ENCODE measurements at regions not wholly inside any gene's neighbourhood (a gene's known extent, or its start where the extent isn't known, plus 50 kb on each side); places are given as distances from the start of the nearest gene placed in this dataset.

- no peak overlapping the region for H2AFZ ChIP-seq
- H3K4me3 ChIP-seq: no peak overlapping the region
- H3K4me2 ChIP-seq: no peak overlapping the region
- H3K27me3 ChIP-seq: no peaks in the 10 kb centered on the region
- TF ChIP-seq EZH2 (IDR thresholded peaks at IDR 0.05; ENCODE audit: borderline replicate concordance): no peak
- no peak for TF ChIP-seq EZH2phosphoT487 (IDR thresholded peaks at IDR 0.05; ENCODE audit: low read depth, severe bottlenecking, unreplicated experiment)
- TF ChIP-seq, protein P1, sequence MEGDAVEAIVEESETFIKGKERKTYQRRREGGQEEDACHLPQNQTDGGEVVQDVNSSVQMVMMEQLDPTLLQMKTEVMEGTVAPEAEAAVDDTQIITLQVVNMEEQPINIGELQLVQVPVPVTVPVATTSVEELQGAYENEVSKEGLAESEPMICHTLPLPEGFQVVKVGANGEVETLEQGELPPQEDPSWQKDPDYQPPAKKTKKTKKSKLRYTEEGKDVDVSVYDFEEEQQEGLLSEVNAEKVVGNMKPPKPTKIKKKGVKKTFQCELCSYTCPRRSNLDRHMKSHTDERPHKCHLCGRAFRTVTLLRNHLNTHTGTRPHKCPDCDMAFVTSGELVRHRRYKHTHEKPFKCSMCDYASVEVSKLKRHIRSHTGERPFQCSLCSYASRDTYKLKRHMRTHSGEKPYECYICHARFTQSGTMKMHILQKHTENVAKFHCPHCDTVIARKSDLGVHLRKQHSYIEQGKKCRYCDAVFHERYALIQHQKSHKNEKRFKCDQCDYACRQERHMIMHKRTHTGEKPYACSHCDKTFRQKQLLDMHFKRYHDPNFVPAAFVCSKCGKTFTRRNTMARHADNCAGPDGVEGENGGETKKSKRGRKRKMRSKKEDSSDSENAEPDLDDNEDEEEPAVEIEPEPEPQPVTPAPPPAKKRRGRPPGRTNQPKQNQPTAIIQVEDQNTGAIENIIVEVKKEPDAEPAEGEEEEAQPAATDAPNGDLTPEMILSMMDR (IDR thresholded peaks at IDR 0.05; ENCODE audit: poor library complexity): no peak
- H3K9me2 ChIP-seq (replicated peaks; ENCODE audit: insufficient read depth): no peaks in the 10 kb centered on the region
- no peak overlapping the region for H3K27ac ChIP-seq
- no peaks in the 10 kb centered on the region for H3K4me1 ChIP-seq (ENCODE audit: insufficient read depth)
- no peak for DNase-seq (ENCODE audit: low spot score)
- no peaks in the 10 kb centered on the region for H3K9me3 ChIP-seq (ENCODE audit: low read depth)
- H3K36me3 ChIP-seq (replicated peaks; ENCODE audit: insufficient read depth, low read depth): no peaks in the 10 kb centered on the region
- H4K20me1 ChIP-seq (ENCODE audit: insufficient read depth, poor library complexity, severe bottlenecking): no peaks in the 10 kb centered on the region
- no peaks in the 10 kb centered on the region for H3K79me2 ChIP-seq
- 100% methylated on average over 1 of the region's 1 CpG for whole genome bisulfite sequencing (ENCODE audit: low lambda C conversion rate, missing lambda C conversion rate)
These were observed 276.6 kb upstream of the NAV3 start for GRCh38 chr12:77553976-77554619.

DNA sequence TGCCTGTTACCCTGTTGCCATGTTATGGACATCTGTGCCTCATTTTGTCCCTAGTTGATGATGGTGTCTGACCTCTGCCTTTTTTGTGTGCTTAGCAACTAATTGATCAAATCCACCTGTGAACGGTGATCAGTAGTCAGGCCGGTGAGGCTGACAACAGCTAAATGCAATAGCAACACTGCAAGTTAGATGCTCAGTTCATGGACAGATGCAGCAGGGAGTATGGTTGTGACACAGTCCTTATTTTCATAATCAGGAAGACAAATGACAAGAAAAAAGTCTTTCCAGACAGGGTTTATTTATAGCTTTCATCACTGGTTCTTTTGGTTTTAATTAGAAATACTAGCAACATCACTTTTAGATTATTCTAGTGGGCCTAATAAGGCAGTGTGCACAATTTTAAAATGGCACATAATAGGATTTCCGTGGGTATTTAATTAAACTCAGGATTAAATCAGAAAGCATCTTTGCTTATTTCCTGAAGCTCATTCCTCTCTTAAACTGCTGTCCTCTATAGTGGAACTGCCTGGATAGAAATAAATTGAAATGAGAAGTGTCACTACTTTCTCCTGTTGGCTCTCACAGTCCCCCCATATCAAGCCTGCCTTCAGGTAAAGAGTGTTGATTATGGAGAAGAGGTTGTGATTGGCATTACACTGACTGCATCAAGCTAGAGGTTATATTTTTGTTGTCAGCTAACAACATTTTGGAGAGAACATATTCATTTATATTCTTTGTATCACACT, 281.1 kb upstream of the NAV3 start:
- no peak overlapping the region for H3K27ac ChIP-seq
- no peak for TF ChIP-seq EZH2phosphoT487 (IDR thresholded peaks at IDR 0.05; ENCODE audit: low read depth, severe bottlenecking, unreplicated experiment)
- TF ChIP-seq EZH2 (IDR thresholded peaks at IDR 0.05; ENCODE audit: borderline replicate concordance): no peak
- TF ChIP-seq, protein P1 (IDR thresholded peaks at IDR 0.05; ENCODE audit: poor library complexity): no peak
- no peaks in the 10 kb centered on the region for H3K36me3 ChIP-seq (replicated peaks; ENCODE audit: insufficient read depth, low read depth)
- H3K4me3 ChIP-seq: no peak overlapping the region
- no peak overlapping the region for H2AFZ ChIP-seq
- no peak overlapping the region for H3K4me2 ChIP-seq
- no peaks in the 10 kb centered on the region for H3K9me3 ChIP-seq (ENCODE audit: low read depth)
- 50% methylated on average over 3 of the region's 3 CpGs for WGBS (ENCODE audit: low lambda C conversion rate, missing lambda C conversion rate)
- H3K27me3 ChIP-seq: no peaks in the 10 kb centered on the region
- DNase-seq (ENCODE audit: low spot score): no peak
- no peaks in the 10 kb centered on the region for H4K20me1 ChIP-seq (ENCODE audit: insufficient read depth, poor library complexity, severe bottlenecking)
- H3K9me2 ChIP-seq (replicated peaks; ENCODE audit: insufficient read depth): no peaks in the 10 kb centered on the region
- H3K79me2 ChIP-seq: no peaks in the 10 kb centered on the region
- no peaks in the 10 kb centered on the region for H3K4me1 ChIP-seq (ENCODE audit: insufficient read depth)

GRCh38 chr12:77548797-77549196, 281.9 kb upstream of the NAV3 start:
- no peak for DNase-seq (ENCODE audit: low spot score)
- Histone ChIP-seq H3K4me3 (no peak overlapping the region), H3K79me2 (no peaks in the 10 kb centered on the region), H3K27ac (no peak overlapping the region), H3K27me3 (no peaks in the 10 kb centered on the region), H3K4me2 (no peak overlapping the region), H3K9me3 (ENCODE audit: low read depth) (no peaks in the 10 kb centered on the region), H3K36me3 (replicated peaks; ENCODE audit: insufficient read depth, low read depth) (no peaks in the 10 kb centered on the region), H3K4me1 (ENCODE audit: insufficient read depth) (no peaks in the 10 kb centered on the region), H3K9me2 (replicated peaks; ENCODE audit: insufficient read depth) (no peaks in the 10 kb centered on the region), H2AFZ (no peak overlapping the region), H4K20me1 (ENCODE audit: insufficient read depth, poor library complexity, severe bottlenecking) (no peaks in the 10 kb centered on the region)
- 95% methylated on average over 1 of the region's 1 CpG for WGBS (ENCODE audit: low lambda C conversion rate, missing lambda C conversion rate)
- no peak for TF ChIP-seq EZH2 (IDR thresholded peaks at IDR 0.05; ENCODE audit: borderline replicate concordance)
- no peak for TF ChIP-seq EZH2phosphoT487 (IDR thresholded peaks at IDR 0.05; ENCODE audit: low read depth, severe bottlenecking, unreplicated experiment)
- TF ChIP-seq, protein P1 (IDR thresholded peaks at IDR 0.05; ENCODE audit: poor library complexity): no peak
